Sciatic nerve (tissue), 2 donors: ENCODE measurements at regions not wholly inside any gene's neighbourhood (a gene's known extent, or its start where the extent isn't known, plus 50 kb on each side); places are given as distances from the start of the nearest gene placed in this dataset.
"Not testable (repeated sequence)": the region's sequence is repeated elsewhere in the genome, so short reads cannot be mapped to it uniquely, and the experiment has no call there.

Source experiments
- ATAC-seq: fragments of 200-7000 bp; cut with Tn5 transposase; one replicate; pipeline ENCODE4 v1.9.1; 2020; ENCODE audit warnings: mild to moderate bottlenecking, moderate library complexity
- DNase-seq: peaks from one replicate; pipeline ENCODE4 v3.0.0-alpha.2; 2020; ENCODE audit warnings: low spot score
- intact Hi-C: fragments of 100-400 bp; cut with DNase I; formaldehyde crosslinking; loops from one replicate; pipeline ENCODE4 v1.14.2; 2022
- donor health status: DM: no; HTN: no; CAD: no.
- donor health status: DM: no; HTN: no; CAD: no.

DNA sequence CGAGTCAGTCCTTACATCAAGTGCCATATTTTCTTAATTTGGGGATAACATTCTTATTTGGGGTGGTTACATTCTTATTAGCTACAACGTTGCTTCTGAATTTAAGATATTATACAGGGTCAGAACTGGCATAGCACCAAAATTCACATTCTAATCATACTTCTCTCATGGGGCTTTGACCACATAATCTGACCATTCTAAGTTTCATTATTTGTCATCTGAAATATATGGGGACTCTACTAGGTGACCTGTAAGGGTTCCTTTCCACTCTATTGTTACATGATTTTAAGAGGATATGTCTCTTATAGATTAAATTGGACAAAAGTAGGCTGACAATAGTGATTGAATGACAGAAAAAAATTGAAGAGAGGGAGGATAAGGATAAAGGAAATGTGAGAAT lies 536.5 kb downstream of the KCTD12 start:
- ATAC-seq: no peak
- intact Hi-C loops: no loop called here
- no peak for DNase-seq

- intact Hi-C loops: no loop called here
- ATAC-seq (no peak), DNase-seq (no peak)
These were observed 546.6 kb downstream of the KCTD12 start for GRCh38 chr13:76339649-76340048.

- intact Hi-C loops: no loop called here
- ATAC-seq (no peak), DNase-seq (no peak)
These were observed 548.2 kb downstream of the KCTD12 start for GRCh38 chr13:76338003-76338402.

DNA sequence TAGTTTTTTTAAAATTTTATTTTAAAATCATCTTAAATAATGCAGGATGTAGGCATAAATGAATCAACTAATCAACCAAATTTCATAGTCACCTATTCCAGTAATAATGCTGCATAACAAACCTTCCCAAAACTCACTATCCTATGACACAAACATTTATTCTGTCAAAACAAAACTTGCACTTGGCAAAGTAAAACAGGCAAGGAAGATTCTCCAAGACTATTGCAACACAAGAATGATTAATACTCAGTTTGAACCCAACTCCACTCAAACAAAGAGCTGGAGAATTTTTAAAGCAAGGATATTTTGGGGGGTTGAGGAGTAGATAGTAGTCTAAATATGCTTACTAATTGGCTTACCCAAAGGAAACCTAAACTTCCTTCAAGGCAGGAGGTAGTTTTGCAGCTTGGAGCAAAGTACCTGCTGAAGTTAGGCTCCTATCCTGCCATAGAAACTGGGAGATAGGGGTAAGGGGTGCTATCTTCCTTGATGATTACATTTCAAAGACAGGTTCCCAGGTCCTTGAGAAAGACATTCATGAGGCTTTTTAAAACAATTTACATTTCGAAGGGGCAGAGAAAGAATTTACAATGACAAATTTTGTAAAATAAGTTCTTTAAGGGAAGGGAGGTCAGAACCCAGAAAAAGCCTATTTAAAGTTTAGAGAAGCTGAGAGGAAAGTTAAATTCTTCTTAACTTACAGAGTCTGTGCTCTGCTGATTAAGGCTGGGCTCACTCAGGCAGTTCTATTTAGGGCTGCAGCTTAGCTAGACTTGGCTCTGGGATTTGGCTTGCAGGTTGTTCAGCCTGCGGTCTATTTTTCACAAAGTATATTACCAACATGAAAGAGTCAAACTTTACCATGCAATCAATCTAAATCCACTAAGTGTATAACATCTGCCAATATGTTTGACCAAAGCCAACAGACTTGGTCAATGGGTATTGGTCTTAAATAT lies 549.0 kb downstream of the KCTD12 start:
- DNase-seq: no peak
- intact Hi-C loops: no loop called here
- ATAC-seq: no peak

DNA sequence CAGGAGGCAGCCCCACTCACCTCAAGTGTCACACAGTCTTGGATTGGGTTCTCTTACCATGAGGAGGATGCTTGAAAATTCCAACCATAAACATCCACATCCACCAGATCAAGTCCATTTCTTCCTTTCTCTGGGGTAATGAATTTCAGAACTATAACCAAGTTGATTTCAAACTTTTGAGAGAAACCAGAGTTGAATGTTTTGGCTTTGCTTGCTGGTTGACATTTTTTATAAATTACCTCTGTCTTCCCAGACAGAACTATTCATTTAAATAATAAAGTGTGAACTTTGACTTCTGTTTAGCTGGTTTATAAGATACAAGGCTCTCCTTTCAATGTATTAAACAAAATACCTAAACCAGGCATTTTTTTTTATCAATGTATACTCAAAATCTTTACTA lies 550.7 kb downstream of the KCTD12 start:
- ATAC-seq: no peak
- no peak for DNase-seq
- intact Hi-C loops: no loop called here

GRCh38 chr13:76331943-76332712 lies 554.1 kb downstream of the KCTD12 start:
- ATAC-seq: no peak
- no peak for DNase-seq
- intact Hi-C loops: no loop called here

GRCh38 chr13:76330761-76331160 lies 555.4 kb downstream of the KCTD12 start:
- intact Hi-C loops: no loop called here
- DNase-seq: no peak
- no peak for ATAC-seq

- DNase-seq (no peak), ATAC-seq (no peak)
- intact Hi-C loops: no loop called here
These were observed 556.2 kb downstream of the KCTD12 start for GRCh38 chr13:76329866-76330580.

DNA sequence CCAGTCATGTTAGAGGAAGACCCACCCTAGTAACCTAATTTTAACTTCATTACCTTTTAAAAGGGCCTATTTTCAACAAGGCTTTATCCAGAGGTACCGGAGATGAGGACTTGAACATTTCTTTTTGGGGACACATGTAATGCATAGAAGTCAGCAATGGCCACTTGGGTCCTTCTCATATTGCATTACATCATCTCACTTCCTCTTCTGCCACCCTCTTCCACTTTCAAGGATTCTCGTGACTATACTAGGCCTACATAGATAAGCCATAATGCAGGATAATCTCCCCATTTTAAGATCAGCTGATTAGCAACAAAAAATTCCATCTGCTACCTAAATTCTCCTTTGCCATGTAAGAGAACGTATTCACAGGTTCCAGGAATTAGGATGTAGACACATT lies 557.2 kb downstream of the KCTD12 start:
- intact Hi-C loops: no loop called here
- DNase-seq: no peak
- ATAC-seq: no peak

GRCh38 chr13:76326343-76326742 lies 559.9 kb downstream of the KCTD12 start:
- intact Hi-C loops: no loop called here
- ATAC-seq (no peak), DNase-seq (no peak)

DNA sequence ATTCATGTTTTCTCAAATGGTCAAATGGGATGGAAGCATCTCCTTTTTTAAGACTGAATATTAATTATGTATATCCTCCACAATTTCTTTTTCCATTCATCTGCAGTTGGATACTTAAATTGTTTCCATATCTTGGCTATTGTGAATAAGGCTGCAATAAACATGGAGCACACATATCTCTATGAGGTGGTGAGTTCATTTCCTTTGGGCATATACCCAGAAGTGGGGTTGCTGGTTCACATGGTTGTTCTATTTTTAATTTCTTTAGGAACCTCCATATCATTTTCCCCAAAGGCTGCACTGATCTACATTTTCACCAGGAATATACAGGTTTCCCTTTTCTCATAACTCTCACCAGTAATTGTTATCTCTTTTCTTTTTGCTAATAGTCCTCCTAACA lies 566.3 kb downstream of the KCTD12 start:
- intact Hi-C loops: no loop called here
- no peak for ATAC-seq
- no peak for DNase-seq

DNA sequence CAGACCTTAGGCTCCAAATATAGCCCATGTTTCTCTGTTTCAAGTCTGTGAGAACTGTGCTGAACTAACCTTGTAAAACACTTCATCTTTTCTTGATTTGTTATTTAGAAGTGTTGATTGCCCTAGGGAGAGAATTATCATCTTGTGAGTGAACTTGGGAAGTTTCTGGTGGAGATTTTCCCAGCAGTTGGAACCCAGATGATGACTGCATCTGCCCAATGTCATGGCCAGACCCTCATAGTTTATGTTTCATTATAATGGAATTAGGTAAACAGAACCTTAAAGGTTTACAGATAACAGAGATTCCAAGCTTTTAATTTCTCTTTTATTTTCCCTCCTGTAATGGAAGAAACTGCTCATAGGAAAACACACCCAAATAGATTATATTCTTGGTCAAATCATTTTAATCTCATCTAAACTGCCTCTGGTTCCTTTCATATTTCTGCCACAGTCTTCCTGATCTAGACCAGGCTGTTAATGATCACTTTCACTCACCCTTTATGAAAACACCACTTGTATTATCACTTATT lies 569.1 kb downstream of the KCTD12 start:
- DNase-seq (no peak), ATAC-seq (no peak)
- intact Hi-C loops: no loop called here

- no peak for DNase-seq
- intact Hi-C loops: no loop called here
- ATAC-seq: no peak
These were observed 571.7 kb downstream of the KCTD12 start for GRCh38 chr13:76314495-76314894.

DNA sequence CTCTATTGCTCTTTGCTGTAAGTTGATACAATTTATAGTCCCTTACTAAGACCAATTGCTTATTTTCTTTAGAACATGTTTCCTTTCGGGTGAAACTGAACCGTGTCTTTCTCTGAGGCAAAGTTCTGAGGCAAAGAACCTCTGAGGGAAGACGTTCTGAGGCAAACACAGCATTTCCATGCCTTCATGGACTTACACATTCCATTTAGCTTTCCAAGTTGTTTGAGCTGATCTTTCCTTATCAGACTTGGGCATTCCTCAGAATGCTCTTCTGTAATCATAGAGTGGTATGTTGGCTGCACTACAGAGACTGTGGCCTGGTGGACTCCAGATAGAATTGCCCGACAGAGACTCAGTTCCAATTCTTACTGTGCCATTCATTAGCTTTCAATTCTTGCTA lies 579.1 kb downstream of the KCTD12 start:
- DNase-seq: no peak
- no peak for ATAC-seq
- intact Hi-C loops: no loop called here

GRCh38 chr13:76300688-76301087 lies 585.5 kb downstream of the KCTD12 start:
- intact Hi-C loops: no loop called here
- ATAC-seq: no peak
- DNase-seq: no peak

- DNase-seq (no peak), ATAC-seq (no peak)
- intact Hi-C loops: no loop called here
These were observed 588.9 kb downstream of the KCTD12 start for GRCh38 chr13:76297331-76297730.

- intact Hi-C loops: no loop called here
- ATAC-seq (no peak), DNase-seq (no peak)
These were observed 589.5 kb downstream of the KCTD12 start for GRCh38 chr13:76296751-76297150.

GRCh38 chr13:76295020-76295419 lies 591.2 kb downstream of the KCTD12 start:
- ATAC-seq, DNase-seq, intact Hi-C loops: not testable (repeated sequence)

DNA sequence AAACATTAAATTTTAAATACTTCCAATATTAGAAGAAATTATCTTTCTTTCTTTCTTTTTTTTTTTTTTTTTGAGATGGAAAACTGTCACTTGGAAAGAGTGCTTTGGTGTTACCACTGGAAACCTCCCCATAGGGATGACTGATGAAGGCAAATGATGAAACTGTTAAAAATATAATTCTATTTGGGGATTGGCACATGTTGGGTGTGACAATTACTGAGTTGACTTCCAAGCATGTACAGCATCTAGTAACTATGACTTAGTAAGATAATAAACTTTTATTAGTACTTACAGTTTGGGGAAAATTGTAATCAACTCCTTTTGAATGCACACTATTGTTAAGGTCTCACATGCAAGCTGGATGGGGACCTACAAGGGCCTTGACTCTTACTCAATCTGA lies 592.5 kb downstream of the KCTD12 start:
- ATAC-seq: peak; percentile 38
- DNase-seq: no peak
- intact Hi-C loops: no loop called here
